Brain pericyte (primary cell): ENCODE measurements at regions not wholly inside any gene's neighbourhood (a gene's known extent, or its start where the extent isn't known, plus 50 kb on each side); places are given as distances from the start of the nearest gene placed in this dataset.

Experiments used
- DNase-seq: peaks from one replicate; pipeline ENCODE4 v3.0.0-alpha.2; 2012; ENCODE audit warnings: low read depth, low spot score

DNA sequence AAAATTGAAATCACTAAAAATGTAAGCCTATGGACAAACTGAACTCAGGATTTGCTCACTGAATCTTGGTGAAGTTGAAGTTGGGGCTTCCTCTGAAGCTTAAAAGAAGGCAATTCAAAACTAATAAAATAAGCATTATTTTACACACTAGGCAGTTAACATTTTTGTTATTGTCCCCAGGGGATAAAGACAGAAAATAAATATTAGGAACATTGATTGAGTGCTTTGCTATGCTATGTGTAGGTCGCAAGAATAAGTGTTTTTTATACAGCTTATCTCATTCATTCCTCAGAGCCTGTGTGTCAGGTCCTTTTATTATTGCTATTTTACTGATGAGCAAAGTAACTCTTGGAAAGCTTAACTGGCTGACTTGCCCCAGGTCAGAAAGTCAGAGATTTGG is 82.2 kb downstream of the ZNF608 start:
- no peak for DNase-seq

DNA sequence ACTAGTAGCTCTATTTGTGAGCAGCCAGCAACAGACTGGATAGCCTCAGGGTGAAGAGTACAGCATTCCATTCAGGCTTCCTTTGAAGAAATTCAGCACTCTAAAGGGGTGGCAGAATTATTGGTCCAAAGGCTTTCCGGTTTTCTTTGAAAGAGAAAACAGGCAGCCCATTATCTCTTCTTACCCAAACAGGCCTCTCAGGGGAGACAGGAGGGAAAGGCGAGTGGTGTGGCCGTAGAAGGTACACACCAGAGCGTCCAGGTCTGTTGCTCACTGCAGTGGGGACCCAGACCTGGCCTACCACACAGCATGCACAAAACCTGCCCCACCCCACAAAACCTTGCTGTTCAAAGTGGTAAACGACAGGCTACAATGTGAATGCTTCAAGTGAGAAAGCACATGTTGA is 83.3 kb downstream of the ZNF608 start:
- DNase-seq = no peak

DNA sequence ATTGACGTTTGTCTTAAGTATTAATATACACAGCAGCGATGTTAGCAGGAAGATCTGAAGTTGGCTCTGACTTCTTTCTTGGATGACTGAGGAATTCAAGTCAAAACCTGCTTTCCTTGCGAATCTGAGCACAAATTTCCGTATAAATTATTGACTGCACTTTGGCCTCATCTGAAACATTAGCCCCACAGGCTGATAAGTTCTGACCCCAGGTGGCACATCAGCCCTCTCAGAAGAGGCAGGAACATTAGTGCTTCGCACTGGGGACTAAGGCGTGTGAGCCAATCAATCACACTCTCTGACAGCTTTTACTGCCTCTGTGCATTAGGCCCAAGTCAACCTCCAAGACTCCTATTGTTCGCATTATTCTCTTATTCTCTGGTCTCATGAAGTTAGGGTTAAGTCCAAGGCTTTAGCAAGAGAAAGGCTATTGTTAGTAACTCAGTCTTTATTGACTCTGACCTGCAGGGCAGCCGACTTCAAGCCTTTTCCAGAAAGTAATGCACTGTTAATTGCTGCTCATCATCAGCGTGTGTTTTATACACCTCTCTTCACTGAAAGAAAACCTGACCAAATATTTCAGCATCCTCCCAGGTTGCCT is 84.2 kb downstream of the ZNF608 start:
- no peak for DNase-seq

DNA sequence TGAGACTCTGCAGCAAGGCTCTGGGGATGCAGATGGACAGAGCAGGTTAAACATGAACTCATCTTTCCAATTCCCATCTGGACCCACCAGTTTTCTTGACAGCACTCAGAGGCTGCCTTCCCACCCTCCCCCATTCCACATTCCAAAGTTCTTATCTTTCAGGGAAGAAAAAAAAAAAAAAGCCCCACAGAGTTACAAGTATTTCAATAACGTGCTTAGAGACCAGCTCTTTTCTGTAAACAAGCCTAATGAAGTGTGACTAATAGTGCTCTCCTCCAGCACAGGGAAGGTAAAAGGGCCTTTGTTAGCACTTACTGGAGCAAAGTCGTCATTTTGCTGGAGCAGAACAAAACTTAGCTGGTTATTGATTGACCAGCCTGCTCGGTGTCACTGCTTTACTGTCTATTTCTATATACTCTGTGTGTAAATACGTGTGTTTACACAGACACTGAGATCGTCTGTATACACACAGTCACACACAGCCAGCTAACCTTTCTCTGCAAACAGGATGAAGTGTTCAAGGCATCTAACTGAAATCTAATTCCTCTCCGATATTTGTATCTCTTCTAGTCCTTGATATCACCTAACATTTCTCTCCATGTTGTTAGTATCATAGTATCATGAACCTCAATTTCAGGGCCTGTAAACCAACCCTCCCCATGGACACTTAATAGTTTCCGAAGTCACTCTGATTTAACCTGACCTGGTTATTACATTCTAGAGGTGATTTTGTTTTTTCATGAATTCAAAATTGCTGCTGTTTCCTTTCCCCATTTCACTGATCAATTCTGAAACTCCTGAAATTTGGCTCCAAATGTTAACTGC is 84.9 kb downstream of the ZNF608 start:
- DNase-seq = no peak

DNA sequence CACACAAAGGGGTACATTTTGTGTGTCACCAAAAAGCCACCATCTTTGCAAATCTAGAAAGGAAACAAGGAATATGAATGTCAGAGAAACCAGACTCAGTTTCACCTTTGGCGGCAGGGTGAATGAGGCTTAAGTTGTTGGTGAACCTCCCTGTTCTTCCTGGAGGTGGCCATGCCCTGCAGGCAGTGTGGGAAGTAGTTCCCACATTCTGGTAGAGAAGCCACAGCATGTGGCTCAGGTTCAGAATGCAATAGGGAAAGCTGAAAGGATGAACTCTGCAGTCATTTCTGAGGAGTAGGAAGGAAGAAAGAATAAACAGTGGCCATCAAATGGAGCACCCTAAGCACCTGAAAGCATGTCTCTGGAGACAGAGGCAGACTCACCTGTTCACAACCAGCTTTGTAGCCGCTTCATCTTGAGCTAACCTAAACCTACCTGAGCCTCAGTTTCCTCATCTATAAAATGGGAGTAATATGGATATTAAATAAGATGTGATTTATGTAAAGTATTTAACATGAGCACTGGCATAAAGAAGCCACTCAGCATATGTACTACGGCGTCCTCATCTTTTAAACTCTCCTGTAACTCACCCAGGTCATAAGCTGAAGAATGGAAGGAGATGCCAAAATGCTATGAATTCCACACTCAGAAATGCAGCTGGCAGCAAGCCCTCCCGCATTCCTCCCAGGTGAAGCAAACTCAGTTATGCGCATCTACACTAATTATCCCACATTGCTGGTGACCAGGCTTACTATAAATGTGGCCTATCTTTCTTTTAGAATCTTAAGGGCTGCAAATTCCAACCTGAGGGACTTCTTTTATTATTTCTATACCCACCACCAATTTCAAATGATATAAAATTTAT is 86.0 kb downstream of the ZNF608 start:
- no peak for DNase-seq

DNA sequence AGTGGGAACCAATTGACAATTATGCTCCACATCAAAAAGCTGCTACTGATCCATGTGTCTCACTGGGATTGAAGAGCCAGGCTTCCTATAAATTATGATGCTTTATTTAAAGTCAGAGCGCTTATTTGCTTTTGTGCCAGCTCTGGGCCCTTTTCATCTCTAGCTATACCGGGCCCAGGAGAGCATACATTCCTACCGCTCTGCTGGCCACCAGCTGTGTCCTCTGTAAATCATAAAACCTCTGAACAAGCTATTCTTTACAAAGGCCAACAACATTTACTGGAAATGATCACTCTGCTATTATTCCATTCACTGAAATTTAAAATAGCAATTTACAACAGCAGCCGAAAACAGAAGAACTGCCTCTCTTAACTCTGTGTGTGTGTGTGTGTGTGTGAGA is 86.6 kb downstream of the ZNF608 start:
- DNase-seq = no peak

DNA sequence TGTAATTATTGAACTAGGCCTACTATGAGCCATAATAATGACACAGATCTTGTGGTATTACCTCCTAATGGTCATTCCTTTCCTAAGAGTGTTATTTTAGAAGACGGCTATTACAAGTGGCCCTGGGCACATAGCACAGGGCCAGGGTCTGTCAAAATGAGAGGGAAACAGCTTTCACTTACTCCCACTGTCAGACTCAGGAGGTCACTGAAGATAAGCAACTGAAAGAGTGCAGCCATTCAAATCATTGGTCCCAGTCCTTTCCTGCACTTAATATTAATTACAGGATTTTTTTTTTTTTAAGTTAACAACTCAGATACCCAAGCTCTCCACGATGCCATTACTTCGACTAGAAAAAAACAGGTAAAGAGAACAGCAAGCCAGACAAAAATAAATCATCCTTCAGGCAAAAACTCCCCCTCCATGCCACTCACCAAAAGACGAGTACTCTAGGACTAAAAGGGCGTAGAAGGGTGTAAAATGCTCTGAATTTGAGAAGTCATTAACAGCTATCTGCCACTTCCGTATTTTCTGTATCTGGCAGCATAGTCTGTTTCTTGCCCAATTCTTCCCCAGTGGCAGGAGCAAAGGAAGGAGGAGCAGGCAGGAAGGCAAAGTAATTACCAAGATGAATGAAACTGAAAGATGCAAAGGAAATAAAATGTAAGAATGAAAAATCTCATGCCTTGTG is 87.4 kb downstream of the ZNF608 start:
- no peak for DNase-seq

DNA sequence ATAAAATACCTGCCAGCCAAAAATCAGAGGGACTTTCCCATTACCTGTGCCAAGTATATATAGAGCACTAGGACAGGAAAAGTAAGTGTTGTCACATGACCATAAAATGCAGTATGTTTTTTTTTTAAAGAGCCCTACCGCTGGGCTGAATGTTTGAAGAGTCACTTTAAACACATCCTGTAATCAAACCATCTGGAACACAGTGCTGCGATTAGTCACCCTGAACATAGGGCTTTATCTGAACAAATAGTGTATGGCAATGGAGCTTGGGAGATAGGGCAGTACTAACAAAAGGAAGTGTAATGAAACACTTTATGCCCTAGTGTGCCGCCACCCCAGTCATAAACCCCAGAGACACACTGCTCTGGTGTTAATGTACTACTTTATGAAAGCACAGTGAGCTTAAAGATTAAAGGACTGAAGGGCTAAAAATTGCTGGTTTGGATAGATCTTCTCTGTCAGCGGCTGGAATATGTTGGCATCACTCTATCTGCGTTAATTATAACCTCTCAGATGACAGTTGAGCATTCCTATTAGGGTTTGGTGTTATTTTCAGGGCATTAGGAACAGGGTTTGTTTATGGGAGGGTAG is 90.4 kb downstream of the ZNF608 start:
- peak; percentile 41 for DNase-seq

DNA sequence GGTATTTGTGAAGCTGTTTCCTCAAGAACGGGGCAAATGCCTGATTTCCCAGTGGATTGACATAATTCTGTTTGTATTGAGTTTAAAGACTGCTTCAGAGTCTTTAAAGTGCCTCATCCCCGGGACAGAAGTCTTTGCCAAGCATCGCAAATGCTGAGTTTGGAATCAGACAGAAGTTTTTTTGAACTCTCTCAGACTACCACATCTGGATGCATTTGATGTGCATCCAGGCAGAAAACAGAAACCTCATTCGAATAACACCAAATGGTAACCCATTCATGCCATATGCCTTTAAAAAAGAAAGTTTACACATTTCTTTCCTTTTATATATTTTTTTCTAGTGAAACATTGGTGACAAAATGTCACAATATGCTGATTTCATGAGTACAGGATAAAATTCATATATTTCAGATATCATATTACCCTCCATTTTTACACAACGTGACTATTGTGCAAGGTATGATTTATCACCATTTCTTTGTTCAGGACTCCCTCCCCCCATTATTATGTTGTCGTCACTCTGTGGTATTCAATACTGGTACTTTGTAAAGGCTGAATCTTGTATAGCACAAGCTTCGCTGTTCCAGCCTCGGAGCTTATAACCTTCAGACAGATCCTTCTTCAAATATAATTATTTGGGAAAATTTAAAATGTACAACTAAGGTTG is 91.1 kb downstream of the ZNF608 start:
- DNase-seq = no peak

DNA sequence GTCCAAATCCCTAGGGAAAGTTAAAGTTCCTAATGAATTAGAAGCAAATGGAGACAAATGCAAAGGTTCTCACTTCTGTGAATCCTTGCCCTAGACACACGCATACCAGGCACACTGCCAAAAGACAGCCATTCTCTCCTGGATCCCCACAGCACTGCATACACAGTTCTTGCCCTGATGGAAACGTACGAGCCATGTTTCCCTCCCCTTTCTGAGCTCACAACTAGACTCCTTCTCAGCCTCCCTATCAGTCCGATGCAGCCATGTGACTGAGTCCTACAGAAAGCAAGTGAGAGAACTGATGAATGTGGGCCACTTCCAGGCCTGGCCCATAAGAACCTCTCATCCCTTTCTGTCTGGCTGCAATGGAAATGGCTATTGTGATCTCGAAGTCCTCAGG is 92.0 kb downstream of the ZNF608 start:
- DNase-seq = no peak

DNA sequence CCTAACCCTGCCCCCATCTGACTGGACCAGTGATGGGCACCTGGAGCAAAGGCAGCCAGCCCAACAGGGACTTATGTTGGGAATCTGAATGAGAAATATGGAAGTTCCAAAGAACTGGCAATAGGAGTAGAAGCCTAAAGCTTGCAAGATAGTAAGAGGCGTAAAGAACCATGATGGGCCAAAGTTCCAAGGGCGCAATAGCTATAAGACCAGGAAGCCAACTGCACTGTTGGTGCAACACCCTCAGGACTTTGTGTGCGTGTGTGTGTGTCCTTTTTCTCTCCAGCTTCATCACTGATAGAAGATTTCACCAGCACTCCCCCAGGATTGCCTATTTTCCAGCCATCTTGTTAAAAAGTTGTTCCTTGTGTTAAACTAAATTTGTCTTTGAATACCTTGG is 92.8 kb downstream of the ZNF608 start:
- no peak for DNase-seq

DNA sequence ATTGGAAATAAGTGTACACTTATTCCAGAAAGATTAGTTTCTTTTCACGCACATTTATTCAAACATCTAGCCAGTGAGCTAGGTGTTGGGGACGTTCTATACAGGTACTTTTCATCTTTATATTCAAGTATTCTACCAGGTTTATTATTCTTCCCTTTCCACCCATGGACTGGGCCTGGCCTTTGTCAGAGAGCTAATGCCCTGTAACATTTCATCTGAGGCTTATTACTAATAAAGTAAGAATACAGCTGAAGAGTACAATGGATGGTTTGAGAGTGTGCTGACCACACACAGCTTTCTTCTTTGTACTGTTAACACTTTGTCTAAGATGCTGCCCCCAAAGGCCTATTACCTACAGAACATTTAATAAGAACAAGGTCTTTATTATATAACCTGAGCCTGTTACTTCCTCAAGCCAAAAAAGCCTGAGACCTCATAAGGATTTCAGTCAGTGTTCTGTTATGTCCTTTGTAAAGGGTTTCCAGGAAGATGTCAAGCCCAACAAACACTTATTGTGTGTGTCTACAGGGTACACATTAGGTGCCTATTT is 93.5 kb downstream of the ZNF608 start:
- DNase-seq = no peak

DNA sequence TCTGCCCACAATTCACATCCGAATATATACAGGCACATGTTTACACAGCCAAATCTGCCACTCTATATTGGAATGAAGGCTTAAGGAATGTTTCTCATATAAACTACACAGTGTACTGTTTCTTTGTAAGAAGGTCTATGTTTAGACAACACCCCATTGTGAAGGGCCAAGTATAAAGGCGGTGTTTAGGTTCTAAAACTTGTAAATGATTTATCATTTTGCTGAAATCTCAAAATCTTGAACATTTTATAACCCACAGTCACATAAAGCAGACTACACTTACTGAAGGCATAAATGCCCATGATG is 94.0 kb downstream of the ZNF608 start:
- peak; percentile 29 for DNase-seq

DNA sequence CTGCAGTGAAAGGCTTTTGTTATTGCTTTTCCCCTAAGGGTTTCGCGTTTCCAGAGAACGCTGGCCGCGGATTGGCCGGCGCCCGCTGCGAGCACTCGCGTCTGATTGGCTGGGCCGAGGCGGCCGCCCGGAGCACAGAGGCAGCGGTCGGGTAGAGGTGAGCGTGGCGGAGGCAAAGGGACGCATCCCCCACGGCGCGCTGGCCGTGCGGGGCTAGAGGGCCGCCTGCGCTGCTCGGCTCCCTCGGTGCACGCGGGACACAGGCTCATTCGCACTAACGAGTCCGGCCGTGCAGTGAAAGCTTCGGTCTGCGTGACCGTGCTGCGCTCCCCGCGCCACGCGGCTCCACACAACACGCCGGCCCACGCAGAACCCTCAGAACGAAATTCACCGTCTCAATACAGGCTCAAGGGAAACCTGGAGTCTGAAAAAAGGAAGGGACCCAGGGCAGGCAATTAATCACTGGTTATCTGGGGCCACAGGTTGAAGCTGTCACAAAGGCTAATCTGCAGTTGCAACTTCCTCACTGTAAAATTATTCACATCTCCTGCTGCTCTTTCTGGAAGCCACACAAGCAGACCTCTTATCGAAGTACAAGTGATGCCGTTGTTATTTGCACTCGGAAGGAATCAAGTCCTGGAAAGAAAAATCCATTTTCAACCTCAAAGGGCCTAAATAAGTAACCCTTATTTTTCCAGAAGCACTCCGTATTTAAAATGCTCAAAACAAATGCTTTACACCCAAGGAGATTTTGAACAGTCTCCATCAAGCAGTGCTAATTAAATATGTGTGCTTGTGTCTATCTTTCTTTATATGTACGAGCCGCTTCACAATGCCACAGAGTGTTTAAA is 94.6 kb downstream of the ZNF608 start:
- DNase-seq = no peak

DNA sequence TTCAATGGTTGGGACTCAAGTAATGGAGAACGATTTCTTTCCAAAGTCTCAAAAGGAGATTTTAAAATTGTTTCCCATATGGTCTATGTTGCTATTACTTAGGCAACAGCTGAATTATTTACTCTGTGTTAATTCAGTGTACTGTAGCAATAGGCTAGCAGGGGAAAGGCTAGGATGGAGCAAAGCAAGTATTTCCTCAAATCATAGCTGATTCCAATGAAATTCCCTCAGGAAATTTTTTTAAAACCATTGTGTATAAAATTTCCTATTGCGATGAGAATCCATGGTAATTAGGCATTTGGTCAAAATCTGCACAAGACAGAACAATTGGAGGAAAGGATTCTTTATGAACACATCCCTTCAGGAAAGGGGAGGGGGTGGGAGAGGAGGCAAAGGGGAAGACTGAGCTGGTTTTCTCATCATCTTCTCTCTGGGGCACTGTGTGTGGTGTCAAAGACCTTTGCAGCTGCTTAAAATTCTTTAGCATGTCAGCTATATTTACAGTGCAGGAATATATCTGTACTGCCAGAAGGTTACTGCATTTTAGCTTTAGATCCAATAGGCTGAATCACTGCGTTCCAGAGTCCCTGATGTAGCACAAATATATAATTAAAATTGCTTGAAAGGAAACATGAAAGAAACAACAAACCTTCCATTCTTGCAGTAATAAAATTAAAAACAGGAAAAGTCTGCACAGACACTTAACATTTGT is 95.3 kb downstream of the ZNF608 start:
- DNase-seq = peak; percentile 59

DNA sequence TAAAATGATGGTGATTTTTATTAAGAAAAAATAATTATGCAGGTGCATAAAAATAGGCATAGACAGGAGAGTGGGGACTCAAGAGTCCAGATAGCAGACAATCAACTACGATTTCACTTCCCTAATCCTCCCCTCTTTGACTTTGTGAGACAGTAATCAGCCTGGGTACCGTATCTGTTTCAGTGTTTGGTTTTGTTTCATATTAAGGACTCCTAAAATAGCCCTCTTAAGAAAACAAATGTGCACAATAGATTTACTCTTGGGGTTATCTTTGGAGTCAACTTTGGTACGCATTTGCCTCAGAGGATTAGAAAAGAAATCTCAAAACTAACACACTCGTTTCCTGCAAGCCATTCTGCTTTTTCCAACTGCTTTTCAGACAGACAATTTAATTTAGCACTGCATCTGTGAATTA is 96.3 kb downstream of the ZNF608 start:
- DNase-seq = no peak

DNA sequence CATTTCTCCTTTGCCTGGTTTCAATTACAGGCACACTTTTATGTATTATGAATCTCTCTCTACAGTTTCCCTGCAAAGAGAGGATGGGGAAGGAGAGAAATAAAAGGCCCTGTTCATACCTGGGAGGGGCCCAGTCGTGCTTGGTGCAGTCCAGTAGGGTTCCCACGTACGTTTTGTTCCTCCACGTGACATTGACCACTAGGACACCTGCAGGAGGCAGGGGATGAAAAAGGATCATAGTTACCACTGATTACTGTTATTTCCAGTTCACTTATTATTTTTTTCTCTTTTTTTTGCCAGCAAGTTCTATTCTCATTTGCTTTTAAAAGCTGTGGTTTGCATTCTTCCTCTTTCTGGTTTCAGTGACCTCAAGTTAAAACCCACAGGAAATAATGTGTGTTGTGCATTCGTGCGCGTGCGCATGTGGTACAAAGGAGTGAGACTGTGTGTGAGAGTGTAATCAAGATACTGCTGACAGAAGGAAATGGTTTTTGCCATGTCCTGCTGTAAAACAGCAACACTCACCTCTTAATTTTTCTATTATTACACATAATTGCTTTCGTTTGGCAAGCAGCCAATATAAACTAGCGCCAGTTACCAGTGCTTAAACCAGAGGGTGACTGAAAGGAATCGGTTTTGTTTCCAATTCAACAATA is 96.8 kb downstream of the ZNF608 start:
- peak; percentile 42 for DNase-seq

DNA sequence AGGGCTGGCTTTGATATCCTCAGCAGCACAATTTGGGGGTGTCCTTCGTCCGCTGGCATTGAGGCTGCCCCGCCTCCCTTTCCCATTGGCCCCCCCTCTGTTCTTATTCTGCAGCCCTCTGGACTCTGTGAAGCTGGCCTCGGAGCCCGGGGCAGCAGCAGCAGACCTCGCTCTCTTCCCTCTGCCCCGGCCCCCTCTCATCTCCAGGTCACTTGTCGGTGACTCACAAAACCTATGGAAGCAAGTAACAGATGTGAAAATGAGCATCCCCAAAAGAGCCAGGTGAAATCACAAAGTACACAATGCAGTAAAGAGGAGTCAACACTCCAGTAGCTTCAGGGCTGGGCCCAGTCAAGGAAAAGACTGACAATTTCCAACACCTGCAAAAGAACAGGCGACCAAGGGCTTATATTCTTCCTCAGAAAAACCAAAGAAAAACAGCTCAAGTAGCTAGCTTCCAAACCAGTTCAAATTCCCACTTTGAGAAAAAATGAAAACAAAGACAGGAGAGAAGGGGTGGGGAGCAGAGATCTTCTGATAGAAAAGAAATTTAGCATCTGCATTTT is 97.5 kb downstream of the ZNF608 start:
- DNase-seq = no peak
